ENCODE measurements at regions not wholly inside any gene's neighbourhood (a gene's known extent, or its start where the extent isn't known, plus 50 kb on each side); places are given as distances from the start of the nearest gene placed in this dataset.

GRCh38 chr6:74611220-74611619, 594.6 kb downstream of the COL12A1 start:
- no peaks in the 10 kb centered on the region for H3K36me3 ChIP-seq (ENCODE audit: control insufficient read depth in 2 of 3, insufficient read depth in 3 of 3, low read length in 3 of 3)
- FAIRE-seq, result no peak
- no peaks in the 10 kb centered on the region for H3K9me3 ChIP-seq (ENCODE audit: control insufficient read depth in 2 of 3, insufficient read depth in 1 of 3, low read length in 3 of 3)
- H3K27me3 ChIP-seq (ENCODE audit: control insufficient read depth, insufficient read depth, low read length), result no peaks in the 10 kb centered on the region
- DNase-seq, result no peak
- no peaks in the 10 kb centered on the region for H3K4me1 ChIP-seq (ENCODE audit: control insufficient read depth in 2 of 3, insufficient read depth in 2 of 3, low read depth in 1 of 3, low read length in 3 of 3)
- H3K9ac ChIP-seq (ENCODE audit: low read length in 3 of 3), result no peak overlapping the region
- no peak overlapping the region for H3K27ac ChIP-seq (ENCODE audit: low read depth in 2 of 2, low read length in 2 of 2)
- no peak for TF ChIP-seq CTCF (IDR thresholded peaks at IDR 0.05; ENCODE audit: borderline replicate concordance, extremely low read depth, insufficient read depth)
- intact Hi-C loops (cut with DNase I), result no loop called here
- no peak overlapping the region for H3K4me3 ChIP-seq (ENCODE audit: low read length in 3 of 3)

- no peaks in the 10 kb centered on the region for H3K4me1 ChIP-seq (ENCODE audit: control insufficient read depth in 2 of 3, insufficient read depth in 2 of 3, low read depth in 1 of 3, low read length in 3 of 3)
- H3K36me3 ChIP-seq (ENCODE audit: control insufficient read depth in 2 of 3, insufficient read depth in 3 of 3, low read length in 3 of 3), result no peaks in the 10 kb centered on the region
- no peaks in the 10 kb centered on the region for H3K27me3 ChIP-seq (ENCODE audit: control insufficient read depth, insufficient read depth, low read length)
- DNase-seq (no peak), FAIRE-seq (no peak)
- H3K27ac ChIP-seq (ENCODE audit: low read depth in 2 of 2, low read length in 2 of 2), result no peak overlapping the region
- intact Hi-C loops (cut with DNase I), result no loop called here
- no peaks in the 10 kb centered on the region for H3K9me3 ChIP-seq (ENCODE audit: control insufficient read depth in 2 of 3, insufficient read depth in 1 of 3, low read length in 3 of 3)
- no peak for TF ChIP-seq CTCF (IDR thresholded peaks at IDR 0.05; ENCODE audit: borderline replicate concordance, extremely low read depth, insufficient read depth)
- H3K9ac ChIP-seq (ENCODE audit: low read length in 3 of 3), result no peak overlapping the region
- H3K4me3 ChIP-seq (ENCODE audit: low read length in 3 of 3), result no peak overlapping the region
Observed at GRCh38 chr6:74610352-74610751, 595.5 kb downstream of the COL12A1 start.

- Histone ChIP-seq H3K4me1 (ENCODE audit: control insufficient read depth in 2 of 3, insufficient read depth in 2 of 3, low read depth in 1 of 3, low read length in 3 of 3) (no peaks in the 10 kb centered on the region), H3K36me3 (ENCODE audit: control insufficient read depth in 2 of 3, insufficient read depth in 3 of 3, low read length in 3 of 3) (no peaks in the 10 kb centered on the region), H3K27me3 (ENCODE audit: control insufficient read depth, insufficient read depth, low read length) (no peaks in the 10 kb centered on the region), H3K9me3 (ENCODE audit: control insufficient read depth in 2 of 3, insufficient read depth in 1 of 3, low read length in 3 of 3) (no peaks in the 10 kb centered on the region), H3K9ac (ENCODE audit: low read length in 3 of 3) (no peak overlapping the region), H3K27ac (ENCODE audit: low read depth in 2 of 2, low read length in 2 of 2) (no peak overlapping the region), H3K4me3 (ENCODE audit: low read length in 3 of 3) (no peak overlapping the region)
- DNase-seq (no peak), FAIRE-seq (no peak)
- intact Hi-C loops (cut with DNase I), result no loop called here
- no peak for TF ChIP-seq CTCF (IDR thresholded peaks at IDR 0.05; ENCODE audit: borderline replicate concordance, extremely low read depth, insufficient read depth)
Observed at GRCh38 chr6:74609871-74610270, 596.0 kb downstream of the COL12A1 start.

GRCh38 chr6:74607934-74608333, 597.9 kb downstream of the COL12A1 start:
- no peak overlapping the region for H3K4me3 ChIP-seq (ENCODE audit: low read length in 3 of 3)
- no peaks in the 10 kb centered on the region for H3K4me1 ChIP-seq (ENCODE audit: control insufficient read depth in 2 of 3, insufficient read depth in 2 of 3, low read depth in 1 of 3, low read length in 3 of 3)
- TF ChIP-seq CTCF (IDR thresholded peaks at IDR 0.05; ENCODE audit: borderline replicate concordance, extremely low read depth, insufficient read depth), result no peak
- H3K9me3 ChIP-seq (ENCODE audit: control insufficient read depth in 2 of 3, insufficient read depth in 1 of 3, low read length in 3 of 3), result no peaks in the 10 kb centered on the region
- intact Hi-C loops (cut with DNase I), result no loop called here
- no peak for FAIRE-seq
- DNase-seq, result no peak
- no peak overlapping the region for H3K9ac ChIP-seq (ENCODE audit: low read length in 3 of 3)
- H3K27me3 ChIP-seq (ENCODE audit: control insufficient read depth, insufficient read depth, low read length), result no peaks in the 10 kb centered on the region
- H3K36me3 ChIP-seq (ENCODE audit: control insufficient read depth in 2 of 3, insufficient read depth in 3 of 3, low read length in 3 of 3), result no peaks in the 10 kb centered on the region
- no peak overlapping the region for H3K27ac ChIP-seq (ENCODE audit: low read depth in 2 of 2, low read length in 2 of 2)
